ENCODE measurements at regions not wholly inside any gene's neighbourhood (a gene's known extent, or its start where the extent isn't known, plus 50 kb on each side); places are given as distances from the start of the nearest gene placed in this dataset. TPM values are rescaled to one million over a fixed set of nuclear protein-coding genes. Genes with fewer than 3 reads are reported as not detected.
"Not testable (repeated sequence)": the region's sequence is repeated elsewhere in the genome, so short reads cannot be mapped to it uniquely, and the experiment has no call there.

- intact Hi-C loops (cut with micrococcal nuclease); H3K36me3 ChIP-seq (ENCODE audit: control insufficient read depth in 2 of 3, insufficient read depth in 3 of 3, low read length in 3 of 3); H3K27ac Mint-ChIP-seq; H3K9me3 Mint-ChIP-seq; H3K27me3 ChIP-seq (ENCODE audit: control insufficient read depth in 2 of 2, insufficient read depth in 2 of 2, low read length in 2 of 2); H3K36me3 Mint-ChIP-seq; H3K27ac ChIP-seq (ENCODE audit: low read depth, low read length); H3K4me3 Mint-ChIP-seq; H3K9me3 ChIP-seq (ENCODE audit: control insufficient read depth in 2 of 3, low read length in 3 of 3); CTCF ChIA-PET; H3K27me3 Mint-ChIP-seq; H3K4me1 ChIP-seq (ENCODE audit: control insufficient read depth in 2 of 2, insufficient read depth in 2 of 2, low read length in 2 of 2); POLR2A ChIA-PET; H3K4me3 ChIP-seq (ENCODE audit: low read length); H3K4me1 Mint-ChIP-seq: not testable (repeated sequence)
- DNase-seq (peak in 7 of 9 donors; percentile 3 to 71 (median 16)), ATAC-seq (peak; percentile 52)
Measured at GRCh38 chr1:9941-10717, 441.3 kb downstream of the OR4F29 start.

Small RNA genes lying in the stretch of these regions (microRNA-seq; reads per million reads assigned to microRNA genes)
- gene MIR6859-1 (ENCODE audit: borderline microRNAs expressed) (not detected), gene MIR6859-2 (ENCODE audit: borderline microRNAs expressed) (not detected)
